Fibroblast of pulmonary artery (primary cell): ENCODE measurements at regions not wholly inside any gene's neighbourhood (a gene's known extent, or its start where the extent isn't known, plus 50 kb on each side); places are given as distances from the start of the nearest gene placed in this dataset.
A peak's percentile ranks its signal among the peaks of the same experiment; 100 is the strongest.

Experiments used
- DNase-seq: peaks from one replicate; pipeline ENCODE4 v3.0.0-alpha.2; 2010; ENCODE audit warnings: low read depth
- H3K4me3 ChIP-seq: replicated peaks from 2 replicates; pipeline ENCODE4 v1.5.1; 2011; ENCODE audit warnings: low read depth, mild to moderate bottlenecking, control low read depth, low read length, moderate library complexity
- CTCF ChIP-seq: IDR thresholded peaks from 2 replicates; pipeline ENCODE4 v1.5.1; 2011; ENCODE audit warnings: mild to moderate bottlenecking, control low read depth, low read length, inconsistent platforms; ENCODE audit errors: missing control alignments

DNA sequence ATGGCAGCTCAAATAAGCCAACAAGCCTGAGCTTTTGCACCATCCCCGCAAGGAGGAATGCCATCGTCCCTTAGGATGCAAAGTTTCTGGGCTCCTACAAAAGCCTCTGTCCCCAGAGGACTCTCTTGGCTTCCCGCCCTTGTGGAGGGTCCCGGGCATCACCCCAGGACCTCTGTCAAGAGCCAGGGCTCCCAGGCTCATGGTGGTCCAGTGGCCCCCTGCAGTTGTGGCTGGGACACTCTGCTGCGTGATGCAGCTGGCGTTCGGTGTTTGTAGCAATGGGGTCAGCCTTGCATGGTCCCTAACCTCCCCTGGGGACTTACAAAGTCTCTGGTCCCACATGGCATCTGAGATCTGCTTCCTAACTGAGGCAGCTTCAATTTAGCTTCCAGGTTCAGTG is 104.7 kb downstream of the RIPK4 start:
- no peak for DNase-seq
- no peak for TF ChIP-seq CTCF

DNA sequence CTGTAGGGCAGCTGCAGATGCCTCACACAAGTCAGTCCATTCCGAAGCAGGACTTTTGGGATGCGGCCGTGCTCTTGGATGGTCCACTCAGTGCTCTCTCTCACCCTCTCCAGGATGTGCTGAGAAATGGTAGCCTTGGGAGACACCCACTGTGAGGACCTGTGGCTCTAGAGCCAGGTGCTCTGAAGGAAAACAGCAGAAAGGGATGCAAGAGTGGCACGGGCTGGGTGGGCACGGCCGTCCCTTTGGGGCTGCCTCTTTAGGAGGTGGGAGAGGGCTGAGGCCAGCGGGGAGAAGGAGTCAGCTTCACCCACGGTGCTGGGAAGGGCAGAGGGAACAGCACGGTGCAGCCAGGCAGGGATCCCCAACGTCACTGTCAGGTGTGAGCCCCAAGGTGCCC is 106.1 kb downstream of the RIPK4 start:
- no peak overlapping the region for H3K4me3 ChIP-seq
- DNase-seq: no peak
- no peak for TF ChIP-seq CTCF

More for the DNA sequence above, 104.7 kb downstream of the RIPK4 start:
- no peak overlapping the region for H3K4me3 ChIP-seq

DNA sequence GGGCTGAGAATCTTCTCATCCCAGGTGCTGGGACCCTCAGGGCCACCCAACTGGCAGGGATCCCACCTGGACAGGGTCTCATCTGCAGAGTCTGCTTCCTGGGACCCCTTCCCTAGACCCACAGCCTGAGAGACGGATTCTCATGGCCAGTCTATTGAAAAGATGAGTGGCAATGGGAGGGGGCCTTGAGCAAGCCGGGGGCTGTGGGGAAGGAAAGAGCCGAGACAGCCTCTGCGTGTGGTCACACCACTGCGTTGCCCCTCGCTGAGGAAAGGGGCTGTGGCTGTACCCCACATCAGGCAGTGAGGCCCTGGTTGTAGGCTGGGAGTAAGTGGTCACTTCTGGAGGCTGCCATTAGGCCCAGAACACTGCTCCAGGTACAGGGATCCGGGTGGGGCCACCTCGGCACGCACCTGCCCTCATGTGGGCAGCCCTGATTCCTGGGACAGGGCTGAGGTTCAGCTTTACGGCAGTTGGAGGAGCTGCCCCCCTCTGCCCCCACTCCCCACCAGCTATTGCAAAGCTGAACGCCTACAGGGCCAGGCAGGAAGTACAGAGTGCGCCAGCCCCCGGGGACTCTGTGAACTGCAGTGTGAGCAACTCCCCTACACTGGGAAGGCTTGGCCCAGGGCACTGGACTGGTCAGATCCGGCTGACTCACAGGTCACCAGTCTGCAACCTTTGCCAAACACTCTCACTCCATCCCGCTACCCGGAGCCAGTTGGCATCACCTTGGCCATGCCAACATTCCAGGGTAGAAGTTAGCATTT is 106.9 kb downstream of the RIPK4 start:
- peak; percentile 21 for TF ChIP-seq CTCF

GRCh38 chr21:41656946-41657525 is 109.8 kb downstream of the RIPK4 start:
- no peak overlapping the region for H3K4me3 ChIP-seq
- TF ChIP-seq CTCF: no peak
- no peak for DNase-seq

More for the DNA sequence above, 106.9 kb downstream of the RIPK4 start:
- DNase-seq: peak; percentile 42
- H3K4me3 ChIP-seq: no peak overlapping the region

DNA sequence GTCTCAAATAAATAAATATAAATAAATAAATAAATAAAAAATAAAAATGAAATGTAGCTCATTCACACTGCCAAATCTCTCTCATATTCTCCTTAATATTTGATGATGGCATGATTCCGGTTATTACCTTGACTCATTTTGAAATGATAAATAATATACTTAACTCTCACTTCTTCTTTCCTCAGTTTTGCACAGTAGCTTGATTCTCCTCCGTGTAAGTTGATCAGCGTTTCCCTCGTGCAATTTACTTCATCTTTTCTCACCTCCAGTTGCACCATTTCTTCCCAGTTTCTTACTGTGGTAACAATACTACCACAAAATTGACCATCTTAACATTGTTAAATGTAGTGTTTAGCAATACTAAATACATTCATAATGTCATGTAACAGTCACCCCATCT is 111.6 kb downstream of the RIPK4 start:
- H3K4me3 ChIP-seq: no peak overlapping the region
- no peak for DNase-seq
- no peak for TF ChIP-seq CTCF

GRCh38 chr21:41653954-41654491 is 112.8 kb downstream of the RIPK4 start:
- DNase-seq: peak; percentile 89
- H3K4me3 ChIP-seq: no peak overlapping the region

More at GRCh38 chr21:41653954-41654491, 112.8 kb downstream of the RIPK4 start:
- no peak for TF ChIP-seq CTCF
